NCI-H2196 (cell line): ENCODE measurements at regions not wholly inside any gene's neighbourhood (a gene's known extent, or its start where the extent isn't known, plus 50 kb on each side); places are given as distances from the start of the nearest gene placed in this dataset.
"Not testable (repeated sequence)": the region's sequence is repeated elsewhere in the genome, so short reads cannot be mapped to it uniquely, and the experiment has no call there.

Experiments used
- DNase-seq: peaks from one replicate; lab custom pipeline; 2025; ENCODE audit not compliant: unreplicated experiment; lab: John Stamatoyannopoulos, UW

- no peak for DNase-seq
Measured at GRCh38 chr2:210955591-210955990, 399.2 kb downstream of the CPS1 start.

GRCh38 chr2:210956101-210956500 is 399.7 kb downstream of the CPS1 start:
- no peak for DNase-seq

- DNase-seq: no peak
Measured at GRCh38 chr2:210961249-210961648, 404.9 kb downstream of the CPS1 start.

GRCh38 chr2:210963386-210963785 is 407.0 kb downstream of the CPS1 start:
- DNase-seq: no peak

GRCh38 chr2:210964141-210964764 is 407.9 kb downstream of the CPS1 start:
- DNase-seq: no peak

GRCh38 chr2:210965472-210965871 is 409.1 kb downstream of the CPS1 start:
- DNase-seq: no peak

DNA sequence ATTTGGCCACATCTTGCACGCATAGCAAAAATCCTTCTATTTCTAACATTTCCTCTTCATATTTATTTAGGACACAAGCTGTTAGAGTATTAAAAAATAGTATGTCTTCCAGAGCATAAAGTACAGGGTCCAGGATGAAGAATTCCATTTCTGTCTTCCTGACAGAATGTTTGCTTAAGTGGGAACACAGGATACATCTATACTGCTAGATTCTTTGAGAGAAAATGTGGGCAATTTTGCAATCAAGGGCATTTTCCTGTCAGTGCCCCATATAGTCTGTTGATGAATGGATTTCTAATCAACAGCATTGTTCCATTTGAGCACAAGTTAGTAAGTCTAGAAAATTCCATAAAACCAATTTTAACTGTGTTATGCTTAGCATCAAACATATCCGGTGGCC is 409.9 kb downstream of the CPS1 start:
- DNase-seq: no peak

DNA sequence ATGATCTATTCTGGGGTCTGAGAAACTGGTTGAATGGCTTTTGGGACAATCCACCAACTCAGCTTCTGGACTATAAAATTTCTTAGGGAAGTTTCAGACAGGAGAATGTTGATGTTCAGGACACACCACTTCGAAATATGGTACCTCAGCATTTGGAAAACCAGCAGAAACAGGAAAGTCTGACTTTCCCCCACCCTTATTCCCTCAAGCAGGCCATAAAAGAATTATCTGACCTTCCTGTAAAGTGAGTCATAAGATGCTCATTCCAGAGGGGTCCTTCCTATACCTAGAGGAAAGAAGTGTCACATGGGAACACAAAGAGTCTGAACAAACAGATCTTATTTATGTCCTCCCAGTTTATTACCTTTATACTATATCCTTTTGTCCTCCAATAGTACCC is 415.0 kb downstream of the CPS1 start:
- DNase-seq: no peak

DNA sequence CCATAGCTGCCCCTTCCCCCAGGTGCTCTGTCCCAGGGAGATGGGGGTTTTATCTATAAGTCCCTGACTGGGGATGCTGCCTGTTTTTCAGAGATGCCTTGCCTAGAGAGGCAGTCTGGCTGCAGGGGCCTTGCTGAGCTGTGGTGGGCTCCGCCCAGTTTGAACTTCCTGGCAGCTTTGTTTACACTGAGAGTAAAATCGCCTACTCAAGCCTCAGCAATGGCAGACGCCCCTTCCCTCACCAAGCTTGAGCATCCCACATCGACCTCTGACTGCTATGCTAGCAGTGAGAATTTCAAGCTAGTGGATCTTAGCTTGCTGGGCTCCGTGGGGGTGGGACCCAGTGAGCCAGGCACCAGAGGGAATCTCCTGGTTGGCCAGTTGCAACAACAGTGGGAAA is 430.4 kb downstream of the CPS1 start:
- not testable (repeated sequence) for DNase-seq

DNA sequence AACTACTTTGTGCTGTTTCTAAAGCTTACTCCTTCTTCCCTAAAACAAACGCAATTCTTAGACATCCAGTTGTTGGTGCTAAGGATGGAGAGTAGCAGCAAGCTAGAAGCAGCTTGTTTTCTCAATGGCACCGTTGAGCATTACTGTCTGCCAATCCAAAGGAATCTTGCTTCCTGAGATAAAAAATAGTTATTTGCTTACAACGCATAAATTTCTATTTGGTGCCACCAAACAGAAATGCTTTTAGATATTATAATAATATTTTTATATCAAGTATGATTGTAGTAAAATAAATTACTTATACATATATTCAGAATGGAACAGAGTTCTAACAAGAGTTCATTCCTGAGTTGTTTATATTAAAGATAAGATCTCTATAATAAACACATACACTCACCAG is 434.7 kb downstream of the CPS1 start:
- DNase-seq: no peak

DNA sequence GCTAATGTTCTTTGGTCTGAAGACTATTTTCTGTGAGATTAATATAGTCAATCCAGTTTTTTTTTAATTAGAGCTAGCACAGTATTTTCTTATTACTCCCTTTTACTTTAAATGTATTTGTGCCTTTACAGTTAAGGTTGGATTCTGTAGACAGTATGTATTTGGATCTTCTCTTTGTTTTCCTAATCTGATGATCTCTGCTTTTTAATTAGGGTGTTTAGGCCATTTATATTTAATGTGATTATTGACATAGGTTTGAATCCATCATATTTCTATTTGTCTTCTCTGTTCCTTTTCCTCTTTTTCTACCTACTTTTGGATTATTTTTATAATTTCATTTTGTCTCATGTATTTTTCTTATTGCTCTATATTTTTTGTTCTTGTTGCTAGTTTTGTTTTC is 437.7 kb downstream of the CPS1 start:
- DNase-seq: no peak

DNA sequence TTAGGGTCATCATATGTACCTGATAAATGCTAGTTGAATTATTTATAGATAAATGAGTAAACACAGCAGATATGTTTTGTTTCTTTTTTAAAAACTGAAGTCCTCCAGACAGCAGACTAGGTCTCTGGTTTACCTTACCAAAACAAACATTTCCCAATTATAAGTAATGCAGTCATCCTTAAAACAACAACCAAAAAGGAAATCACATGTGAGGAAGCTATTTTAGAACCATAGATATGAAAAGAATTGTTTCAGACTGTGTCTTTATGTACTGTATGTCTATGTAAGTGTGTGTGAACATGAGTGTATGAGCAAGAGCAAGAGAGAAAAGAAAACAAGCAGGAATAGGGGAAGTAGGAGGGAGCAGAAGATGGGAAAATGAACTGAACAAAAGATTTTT is 441.0 kb downstream of the CPS1 start:
- DNase-seq: no peak

DNA sequence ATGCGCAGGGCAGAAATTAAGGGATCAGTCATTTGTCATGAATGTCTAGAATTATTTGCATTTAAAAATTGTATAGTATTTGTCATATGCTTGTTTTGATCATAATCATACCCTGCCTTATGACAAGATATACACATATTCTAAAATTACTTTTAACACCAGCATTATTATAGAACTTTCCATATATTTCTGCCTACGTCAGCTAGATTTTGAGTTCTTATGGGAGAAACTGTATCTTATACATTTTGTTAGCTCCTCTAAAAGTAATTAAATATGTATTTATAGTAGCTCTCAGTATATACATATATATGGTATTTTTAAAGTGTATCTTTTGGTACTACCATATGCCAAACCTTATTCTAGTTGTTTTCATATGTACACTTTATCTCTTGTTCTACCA is 441.9 kb downstream of the CPS1 start:
- no peak for DNase-seq

- no peak for DNase-seq
Measured at GRCh38 chr2:211014376-211014775, 458.0 kb downstream of the CPS1 start.

DNA sequence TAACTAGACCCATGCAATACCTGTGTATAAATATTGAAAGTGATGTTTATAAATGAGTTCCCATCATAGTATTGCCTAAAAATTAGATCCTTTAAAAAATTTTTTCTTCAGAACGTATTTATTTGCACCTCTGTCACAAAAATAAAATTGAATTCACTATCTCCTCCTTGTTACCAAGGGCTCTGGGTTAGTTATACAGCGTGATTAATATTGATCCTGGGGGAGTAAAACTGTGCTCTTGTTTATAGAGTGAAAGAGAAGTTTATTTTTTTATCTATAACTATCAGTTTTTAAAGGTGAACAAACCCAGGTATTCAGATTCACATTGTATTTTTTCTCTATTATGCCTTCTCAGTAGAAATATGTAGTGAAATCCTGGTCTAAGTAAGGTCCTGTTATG is 458.5 kb downstream of the CPS1 start:
- no peak for DNase-seq

DNA sequence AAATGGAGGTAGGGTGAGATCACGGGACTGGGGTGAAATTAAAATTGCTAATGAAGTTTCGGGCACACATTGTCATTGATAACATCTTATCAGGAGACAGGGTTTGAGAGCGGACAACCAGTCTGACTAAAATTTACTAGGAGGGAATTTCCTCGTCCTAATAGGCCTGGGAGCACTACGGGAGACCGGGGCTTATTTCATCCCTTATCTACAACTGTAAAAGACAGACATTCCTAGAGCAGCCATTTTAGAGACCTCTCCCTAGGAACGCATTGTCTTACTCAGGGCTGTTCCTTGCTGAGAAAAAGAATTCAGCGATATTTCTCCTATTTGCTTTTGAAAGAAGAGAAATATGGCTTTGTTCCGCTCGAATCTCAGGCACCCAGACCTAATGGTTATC is 468.7 kb downstream of the CPS1 start:
- not testable (repeated sequence) for DNase-seq

DNA sequence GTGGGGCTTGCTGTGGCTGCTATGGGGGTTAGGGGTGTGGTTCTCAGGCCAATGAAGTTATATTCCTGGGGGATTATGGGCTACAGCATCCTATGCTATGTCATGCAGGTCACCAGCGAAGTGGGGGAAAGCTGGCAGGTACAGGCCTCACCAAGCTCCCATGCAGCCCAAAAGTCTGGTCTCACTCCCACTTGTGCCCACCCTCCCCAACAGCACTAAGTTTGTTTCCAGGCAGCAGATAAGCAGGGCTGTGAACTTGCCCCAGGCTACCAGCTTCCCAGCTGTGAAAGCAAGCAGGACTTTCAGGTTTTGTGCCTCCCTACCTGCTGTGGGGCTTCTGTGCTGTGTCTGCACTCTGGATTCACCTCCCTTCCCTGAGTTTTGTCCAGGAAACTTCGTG is 469.7 kb downstream of the CPS1 start:
- no peak for DNase-seq

- DNase-seq: no peak
Measured at GRCh38 chr2:211027976-211028375, 471.6 kb downstream of the CPS1 start.

DNA sequence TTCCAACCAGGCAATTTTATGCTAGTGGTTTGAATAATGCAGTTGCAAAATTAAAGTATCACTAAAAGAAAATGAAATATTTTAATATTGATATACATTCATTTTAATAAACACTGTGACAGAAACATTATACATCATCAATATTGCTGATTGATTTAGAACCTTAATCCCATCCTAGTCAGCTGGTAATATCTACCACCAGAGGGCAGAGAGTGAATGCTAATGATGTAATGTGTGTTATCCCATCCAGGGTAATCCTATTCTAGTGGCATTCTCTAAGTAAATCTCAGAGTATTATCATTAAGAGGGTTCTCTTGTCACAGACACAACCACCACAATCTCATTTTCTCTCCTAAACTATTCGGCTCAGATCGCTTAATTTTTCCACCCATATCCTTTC is 477.4 kb downstream of the CPS1 start:
- peak; percentile 9 for DNase-seq

GRCh38 chr2:211035548-211036185 is 479.3 kb downstream of the CPS1 start:
- DNase-seq: no peak

GRCh38 chr2:211045025-211045424 is 488.6 kb downstream of the CPS1 start:
- no peak for DNase-seq

- DNase-seq: no peak
Measured at GRCh38 chr2:211049321-211050018, 493.1 kb downstream of the CPS1 start.

DNA sequence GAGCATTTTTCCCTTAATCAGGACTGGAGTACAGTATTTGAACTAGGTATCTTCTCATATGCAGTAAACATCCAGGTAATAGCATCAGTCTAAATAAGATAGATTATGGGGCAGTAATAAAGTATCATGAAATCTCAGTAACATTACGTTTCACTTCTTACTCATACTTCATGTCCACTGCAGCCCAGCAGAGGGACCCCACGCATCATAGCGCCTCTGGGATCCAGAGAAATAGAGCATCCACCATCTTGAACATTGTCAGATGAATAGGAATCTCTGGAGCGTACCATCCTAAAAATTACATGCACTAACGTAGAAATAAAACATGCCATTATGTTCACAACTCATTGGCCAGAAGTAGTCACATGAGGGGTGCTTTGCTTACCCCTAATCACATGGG is 499.0 kb downstream of the CPS1 start:
- DNase-seq: no peak
